ENCODE measurements at regions not wholly inside any gene's neighbourhood (a gene's known extent, or its start where the extent isn't known, plus 50 kb on each side); places are given as distances from the start of the nearest gene placed in this dataset.
"Not testable (repeated sequence)": the region's sequence is repeated elsewhere in the genome, so short reads cannot be mapped to it uniquely, and the experiment has no call there.

DNA sequence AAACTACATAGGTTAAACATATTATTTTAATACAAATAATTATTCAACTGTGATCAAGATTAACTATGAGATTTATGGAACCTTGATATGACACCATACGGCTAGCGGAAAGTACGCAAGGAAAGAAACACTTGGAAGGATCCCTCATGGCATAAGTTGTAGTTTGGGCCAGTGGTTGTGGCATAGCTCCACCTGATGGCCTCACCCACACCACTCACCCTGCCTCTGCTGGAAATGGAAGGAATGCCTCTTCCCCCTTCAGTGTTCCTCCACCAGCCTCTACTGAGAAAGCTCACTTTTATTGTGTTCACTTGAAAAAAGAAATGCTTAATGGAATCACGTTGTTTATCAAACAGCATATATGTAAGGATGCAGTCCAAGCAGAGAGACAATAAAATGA is 86.4 kb downstream of the BMP15 start:
- DNase-seq (ENCODE audit: low read depth): no peak
- TF ChIP-seq, protein P1, sequence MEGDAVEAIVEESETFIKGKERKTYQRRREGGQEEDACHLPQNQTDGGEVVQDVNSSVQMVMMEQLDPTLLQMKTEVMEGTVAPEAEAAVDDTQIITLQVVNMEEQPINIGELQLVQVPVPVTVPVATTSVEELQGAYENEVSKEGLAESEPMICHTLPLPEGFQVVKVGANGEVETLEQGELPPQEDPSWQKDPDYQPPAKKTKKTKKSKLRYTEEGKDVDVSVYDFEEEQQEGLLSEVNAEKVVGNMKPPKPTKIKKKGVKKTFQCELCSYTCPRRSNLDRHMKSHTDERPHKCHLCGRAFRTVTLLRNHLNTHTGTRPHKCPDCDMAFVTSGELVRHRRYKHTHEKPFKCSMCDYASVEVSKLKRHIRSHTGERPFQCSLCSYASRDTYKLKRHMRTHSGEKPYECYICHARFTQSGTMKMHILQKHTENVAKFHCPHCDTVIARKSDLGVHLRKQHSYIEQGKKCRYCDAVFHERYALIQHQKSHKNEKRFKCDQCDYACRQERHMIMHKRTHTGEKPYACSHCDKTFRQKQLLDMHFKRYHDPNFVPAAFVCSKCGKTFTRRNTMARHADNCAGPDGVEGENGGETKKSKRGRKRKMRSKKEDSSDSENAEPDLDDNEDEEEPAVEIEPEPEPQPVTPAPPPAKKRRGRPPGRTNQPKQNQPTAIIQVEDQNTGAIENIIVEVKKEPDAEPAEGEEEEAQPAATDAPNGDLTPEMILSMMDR (conservative IDR thresholded peaks at IDR 0.05; ENCODE audit: low read depth, low read length): no peak

DNA sequence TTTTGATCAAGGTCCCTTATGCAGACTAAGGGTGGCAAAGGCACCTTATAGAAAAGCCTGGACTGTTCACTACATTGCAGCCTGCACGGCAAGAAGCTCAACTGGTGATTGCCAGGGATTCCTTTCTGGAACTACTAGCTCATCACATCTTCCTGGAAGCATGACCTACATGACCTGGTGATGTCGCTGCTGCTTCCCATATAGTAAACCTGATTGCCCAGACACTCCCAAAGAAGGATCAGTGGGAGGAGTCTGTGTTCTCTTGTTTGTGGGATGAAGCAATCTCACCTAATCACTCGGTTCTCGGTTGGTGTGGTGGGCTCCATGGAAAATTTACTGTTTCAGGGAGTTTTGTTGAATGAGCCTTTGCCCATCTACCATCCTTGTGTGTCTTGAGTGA is 89.8 kb downstream of the BMP15 start:
- DNase-seq (ENCODE audit: low read depth); H3K4me3 ChIP-seq (ENCODE audit: low read length): not testable (repeated sequence)

More for the DNA sequence above, 86.4 kb downstream of the BMP15 start:
- no peak overlapping the region for H3K4me3 ChIP-seq (ENCODE audit: low read length)

DNA sequence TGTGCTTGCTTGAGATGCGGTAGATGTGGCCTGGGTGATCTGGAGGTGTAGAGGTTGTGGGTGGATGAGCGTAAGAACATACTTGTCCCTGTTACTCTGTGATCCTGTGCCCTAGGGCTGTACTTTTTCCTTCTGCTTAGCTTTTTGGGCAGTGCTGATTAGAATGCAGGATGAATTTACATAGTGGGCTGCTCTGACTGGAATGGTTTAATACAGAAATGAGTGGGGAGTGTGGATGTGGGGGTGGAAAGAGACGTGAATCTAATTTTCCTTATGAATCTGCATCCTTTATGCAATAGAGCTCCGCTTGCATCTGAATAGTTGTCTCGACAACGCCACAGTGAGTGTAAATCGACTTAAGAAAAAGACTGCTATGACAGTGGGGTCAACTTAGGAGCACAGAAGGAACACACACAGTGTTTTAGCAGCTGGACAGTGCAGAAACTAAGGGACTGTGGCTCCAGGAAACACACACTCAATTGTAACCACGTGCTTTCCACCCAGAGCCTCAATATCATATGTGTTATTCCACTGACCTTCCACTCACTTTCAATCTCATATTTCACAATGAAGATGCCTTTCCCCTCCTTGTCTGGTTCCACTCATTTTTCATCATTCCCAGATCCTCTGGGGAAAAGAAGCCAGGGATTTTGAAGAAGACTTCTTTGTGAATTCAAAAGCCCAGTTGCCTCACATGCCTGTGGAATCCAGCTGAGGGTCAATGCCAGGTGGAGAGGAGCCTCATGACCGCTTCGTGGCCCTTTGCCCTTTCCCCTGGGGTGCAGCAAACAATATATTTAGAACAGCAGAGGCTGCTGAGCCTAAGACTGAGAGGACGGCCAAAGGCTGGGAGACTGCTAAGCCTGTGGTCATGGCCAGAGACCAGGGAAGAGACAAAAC is 91.4 kb downstream of the BMP15 start:
- DNase-seq (ENCODE audit: low read depth); H3K4me3 ChIP-seq (ENCODE audit: low read length): not testable (repeated sequence)

DNA sequence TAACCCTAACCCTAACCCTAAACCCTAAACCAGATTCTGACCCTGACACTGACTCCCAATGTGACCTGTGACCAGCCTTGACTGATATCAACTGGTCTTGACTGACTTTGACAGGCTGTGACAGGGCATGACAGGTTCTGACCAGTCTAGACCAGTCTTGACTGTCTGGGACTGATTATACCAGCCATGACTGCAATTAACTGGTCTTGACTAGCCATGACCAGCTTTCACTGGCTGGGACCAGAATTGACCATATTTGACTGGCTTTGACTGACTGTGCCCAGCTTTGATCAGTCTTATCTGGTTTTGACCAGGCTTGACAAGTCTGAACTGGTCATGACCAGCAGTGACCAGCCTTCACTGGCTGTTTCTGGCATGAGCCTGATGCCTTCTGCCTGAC is 95.5 kb downstream of the BMP15 start:
- TF ChIP-seq, protein P1 (conservative IDR thresholded peaks at IDR 0.05; ENCODE audit: low read depth, low read length): no peak
- DNase-seq (ENCODE audit: low read depth): no peak
- H3K4me3 ChIP-seq (ENCODE audit: low read length): no peak overlapping the region

DNA sequence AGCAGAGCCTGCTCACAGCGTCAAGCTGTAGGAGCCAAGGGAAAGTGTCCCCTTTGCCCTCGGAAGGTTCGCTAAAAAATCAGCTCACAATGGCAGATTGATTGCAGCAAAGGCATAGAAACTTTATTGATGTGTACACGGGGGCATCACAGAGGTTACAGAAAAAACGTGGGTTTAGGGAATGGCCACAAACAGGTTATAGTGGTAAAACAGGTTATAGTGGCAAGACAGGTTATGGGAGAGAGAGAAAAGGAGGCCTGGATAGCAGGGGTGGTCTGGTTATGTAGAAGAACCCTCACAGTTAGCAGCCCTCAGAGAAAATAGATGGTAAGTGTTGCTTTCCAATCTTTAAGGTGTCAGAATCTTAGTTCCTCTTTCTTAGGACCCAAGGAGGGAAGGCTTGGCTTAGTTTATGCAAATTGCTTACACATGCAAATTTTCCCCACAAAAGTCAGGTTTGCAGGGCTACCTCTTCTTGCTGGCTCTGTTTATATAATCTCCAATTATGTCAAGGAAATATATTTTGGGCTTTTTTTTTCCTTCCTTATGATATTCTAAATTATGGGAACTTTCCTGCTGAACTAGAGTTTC is 113.7 kb downstream of the BMP15 start:
- TF ChIP-seq, protein P1 (conservative IDR thresholded peaks at IDR 0.05; ENCODE audit: low read depth, low read length): no peak
- no peak overlapping the region for H3K4me3 ChIP-seq (ENCODE audit: low read length)
- DNase-seq (ENCODE audit: low read depth): no peak

DNA sequence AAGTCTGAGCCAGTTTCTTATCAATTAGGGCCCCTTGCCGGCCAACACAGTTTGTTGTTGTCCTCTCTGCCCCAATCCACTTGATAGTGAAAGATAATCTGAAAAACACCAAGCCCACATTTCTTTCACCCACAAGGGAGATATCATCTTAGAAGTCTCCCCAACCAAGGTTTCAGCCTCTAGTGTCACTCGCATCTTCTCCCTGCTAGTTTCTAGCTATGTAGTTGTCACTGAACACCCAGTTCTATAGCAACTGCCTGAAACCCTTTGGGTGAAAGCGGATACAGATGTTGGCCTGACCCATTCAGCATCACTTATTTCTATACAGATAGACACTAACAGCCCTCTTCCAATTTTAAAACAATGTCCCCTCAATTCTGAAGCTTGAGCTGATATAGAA is 116.3 kb downstream of the BMP15 start:
- TF ChIP-seq, protein P1 (conservative IDR thresholded peaks at IDR 0.05; ENCODE audit: low read depth, low read length): no peak

DNA sequence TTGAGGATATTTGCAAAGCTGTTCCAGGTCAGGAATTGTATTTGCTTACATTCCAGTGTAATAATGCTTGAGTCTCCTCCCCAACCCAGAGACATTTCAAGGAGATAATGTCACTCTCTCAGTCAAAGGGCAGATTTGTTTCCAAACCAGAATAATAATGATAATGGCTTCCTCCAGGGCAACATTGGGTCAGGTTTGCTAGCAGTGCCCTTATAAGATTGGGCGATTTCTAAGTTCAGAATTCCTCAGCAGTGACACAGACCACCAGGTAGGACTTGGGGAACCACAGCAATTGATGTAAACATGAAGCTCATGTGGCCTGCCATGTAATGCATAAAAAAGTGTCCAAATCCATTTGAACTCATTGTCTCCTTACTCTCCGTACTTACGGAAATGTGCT is 125.2 kb downstream of the BMP15 start:
- DNase-seq (ENCODE audit: low read depth): no peak
- TF ChIP-seq, protein P1 (conservative IDR thresholded peaks at IDR 0.05; ENCODE audit: low read depth, low read length): no peak
- no peak overlapping the region for H3K4me3 ChIP-seq (ENCODE audit: low read length)

More for the DNA sequence above, 116.3 kb downstream of the BMP15 start:
- no peak for DNase-seq (ENCODE audit: low read depth)
- H3K4me3 ChIP-seq (ENCODE audit: low read length): no peak overlapping the region

DNA sequence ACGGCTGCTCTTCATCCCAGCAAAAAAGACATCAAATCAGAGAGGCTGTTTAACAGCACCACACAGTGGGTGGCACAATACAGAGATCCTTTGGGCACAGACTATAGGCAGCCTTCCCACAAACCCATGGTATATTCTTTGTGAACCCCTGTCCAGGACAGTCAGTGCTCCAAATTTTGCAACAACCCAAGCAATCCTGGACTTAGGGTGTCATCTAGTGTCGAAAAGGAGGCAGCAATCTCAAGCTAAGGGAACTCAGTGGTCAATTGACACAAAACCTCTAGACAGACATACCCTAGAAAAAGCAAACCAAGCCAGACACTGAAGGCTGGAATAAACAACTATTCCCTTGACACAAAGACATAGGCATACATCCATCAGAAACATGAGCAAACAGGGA is 137.4 kb downstream of the BMP15 start:
- DNase-seq (ENCODE audit: low read depth): no peak
- H3K4me3 ChIP-seq (ENCODE audit: low read length): no peak overlapping the region
- TF ChIP-seq, protein P1 (conservative IDR thresholded peaks at IDR 0.05; ENCODE audit: low read depth, low read length): no peak

Data from retinal pigment epithelial cell (primary cell).